IMR-90 (cell line): ENCODE measurements at regions not wholly inside any gene's neighbourhood (a gene's known extent, or its start where the extent isn't known, plus 50 kb on each side); places are given as distances from the start of the nearest gene placed in this dataset.

Experiments
- BHLHE40 ChIP-seq: fragments of 150-350 bp; IDR thresholded peaks from 2 replicates; pipeline ENCODE4 v1.6.1; 2016; ENCODE audit warnings: mild to moderate bottlenecking, low read depth, low read length
- FOS ChIP-seq: fragments of 150-350 bp; IDR thresholded peaks from 2 replicates; pipeline ENCODE4 v1.6.1; 2016; ENCODE audit warnings: low read depth, low read length
- MAFK ChIP-seq: IDR thresholded peaks from 2 replicates; pipeline ENCODE4 v1.6.1; 2012; ENCODE audit warnings: low read depth, low read length, improper control_type of control experiment
- MXI1 ChIP-seq: IDR thresholded peaks from 2 replicates; pipeline ENCODE4 v1.6.1; 2012; ENCODE audit warnings: low read depth, mild to moderate bottlenecking, low read length, moderate library complexity, borderline replicate concordance
- POLR2A ChIP-seq: IDR thresholded peaks from 2 replicates; pipeline ENCODE4 v1.6.1; 2012; ENCODE audit warnings: mild to moderate bottlenecking, low read depth, low read length
- RAD21 ChIP-seq: IDR thresholded peaks from 2 replicates; pipeline ENCODE4 v1.6.1; 2012; ENCODE audit warnings: low read length, improper control_type of control experiment
- RCOR1 ChIP-seq: IDR thresholded peaks from 2 replicates; pipeline ENCODE4 v1.6.1; 2012; ENCODE audit warnings: mild to moderate bottlenecking, low read length, improper control_type of control experiment; ENCODE audit not compliant: insufficient replicate concordance
- RFX5 ChIP-seq: IDR thresholded peaks from 2 replicates; pipeline ENCODE4 v1.8.0; 2012; ENCODE audit warnings: low read depth, mild to moderate bottlenecking, low read length, moderate library complexity
- SMC3 ChIP-seq: fragments of 150-350 bp; IDR thresholded peaks from 2 replicates; pipeline ENCODE4 v1.6.1; 2016; ENCODE audit warnings: low read depth, mild to moderate bottlenecking, antibody characterized with exemption, low read length, moderate library complexity
- TF ChIP-seq, protein P1 (sequence below): conservative IDR thresholded peaks from 2 replicates; pipeline ENCODE4 v1.5.1; 2012; ENCODE audit warnings: mild to moderate bottlenecking, low read depth, low read length, improper control_type of control experiment
- TF ChIP-seq, protein P2 (sequence below): fragments of 150-350 bp; IDR thresholded peaks from 2 replicates; pipeline ENCODE4 v1.6.1; 2017; ENCODE audit warnings: mild to moderate bottlenecking, antibody characterized with exemption, low read length, low read depth
- TF ChIP-seq, protein P3 (sequence below): fragments of 150-350 bp; IDR thresholded peaks from 2 replicates; pipeline ENCODE4 v1.6.1; 2016; ENCODE audit warnings: low read depth, mild to moderate bottlenecking, low read length, moderate library complexity, borderline replicate concordance

DNA sequence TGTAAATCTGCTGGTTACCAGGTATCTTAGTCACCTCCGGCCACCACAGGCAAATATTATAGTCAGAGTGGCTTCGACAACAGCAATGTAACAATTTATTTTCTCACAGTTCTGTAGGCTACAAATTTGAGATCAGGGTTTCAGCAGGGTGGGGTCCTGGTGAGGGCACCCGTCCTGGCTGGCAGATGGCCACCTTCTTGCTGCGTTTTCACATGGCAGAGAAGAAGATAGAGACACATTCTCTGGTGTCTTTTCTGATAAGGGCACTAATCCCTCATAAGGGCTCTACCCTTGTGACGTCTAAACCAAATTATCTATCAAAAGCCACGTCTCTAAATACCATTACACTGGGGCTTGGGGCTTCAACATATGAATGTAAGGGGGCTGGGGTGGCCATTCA is 843.2 kb upstream of the FANCL start:
- TF ChIP-seq, protein P1, sequence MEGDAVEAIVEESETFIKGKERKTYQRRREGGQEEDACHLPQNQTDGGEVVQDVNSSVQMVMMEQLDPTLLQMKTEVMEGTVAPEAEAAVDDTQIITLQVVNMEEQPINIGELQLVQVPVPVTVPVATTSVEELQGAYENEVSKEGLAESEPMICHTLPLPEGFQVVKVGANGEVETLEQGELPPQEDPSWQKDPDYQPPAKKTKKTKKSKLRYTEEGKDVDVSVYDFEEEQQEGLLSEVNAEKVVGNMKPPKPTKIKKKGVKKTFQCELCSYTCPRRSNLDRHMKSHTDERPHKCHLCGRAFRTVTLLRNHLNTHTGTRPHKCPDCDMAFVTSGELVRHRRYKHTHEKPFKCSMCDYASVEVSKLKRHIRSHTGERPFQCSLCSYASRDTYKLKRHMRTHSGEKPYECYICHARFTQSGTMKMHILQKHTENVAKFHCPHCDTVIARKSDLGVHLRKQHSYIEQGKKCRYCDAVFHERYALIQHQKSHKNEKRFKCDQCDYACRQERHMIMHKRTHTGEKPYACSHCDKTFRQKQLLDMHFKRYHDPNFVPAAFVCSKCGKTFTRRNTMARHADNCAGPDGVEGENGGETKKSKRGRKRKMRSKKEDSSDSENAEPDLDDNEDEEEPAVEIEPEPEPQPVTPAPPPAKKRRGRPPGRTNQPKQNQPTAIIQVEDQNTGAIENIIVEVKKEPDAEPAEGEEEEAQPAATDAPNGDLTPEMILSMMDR, result no peak
- no peak for TF ChIP-seq POLR2A
- no peak for TF ChIP-seq FOS
- TF ChIP-seq RAD21, result no peak
- no peak for TF ChIP-seq MAFK
- no peak for TF ChIP-seq SMC3
- no peak for TF ChIP-seq RFX5
- TF ChIP-seq, protein P2, sequence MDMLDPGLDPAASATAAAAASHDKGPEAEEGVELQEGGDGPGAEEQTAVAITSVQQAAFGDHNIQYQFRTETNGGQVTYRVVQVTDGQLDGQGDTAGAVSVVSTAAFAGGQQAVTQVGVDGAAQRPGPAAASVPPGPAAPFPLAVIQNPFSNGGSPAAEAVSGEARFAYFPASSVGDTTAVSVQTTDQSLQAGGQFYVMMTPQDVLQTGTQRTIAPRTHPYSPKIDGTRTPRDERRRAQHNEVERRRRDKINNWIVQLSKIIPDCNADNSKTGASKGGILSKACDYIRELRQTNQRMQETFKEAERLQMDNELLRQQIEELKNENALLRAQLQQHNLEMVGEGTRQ, result no peak
- TF ChIP-seq RCOR1, result no peak
- TF ChIP-seq, protein P3, sequence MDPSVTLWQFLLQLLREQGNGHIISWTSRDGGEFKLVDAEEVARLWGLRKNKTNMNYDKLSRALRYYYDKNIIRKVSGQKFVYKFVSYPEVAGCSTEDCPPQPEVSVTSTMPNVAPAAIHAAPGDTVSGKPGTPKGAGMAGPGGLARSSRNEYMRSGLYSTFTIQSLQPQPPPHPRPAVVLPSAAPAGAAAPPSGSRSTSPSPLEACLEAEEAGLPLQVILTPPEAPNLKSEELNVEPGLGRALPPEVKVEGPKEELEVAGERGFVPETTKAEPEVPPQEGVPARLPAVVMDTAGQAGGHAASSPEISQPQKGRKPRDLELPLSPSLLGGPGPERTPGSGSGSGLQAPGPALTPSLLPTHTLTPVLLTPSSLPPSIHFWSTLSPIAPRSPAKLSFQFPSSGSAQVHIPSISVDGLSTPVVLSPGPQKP, result no peak
- no peak for TF ChIP-seq MXI1
- TF ChIP-seq BHLHE40, result no peak
